ENCODE measurements at regions not wholly inside any gene's neighbourhood (a gene's known extent, or its start where the extent isn't known, plus 50 kb on each side); places are given as distances from the start of the nearest gene placed in this dataset.

DNA sequence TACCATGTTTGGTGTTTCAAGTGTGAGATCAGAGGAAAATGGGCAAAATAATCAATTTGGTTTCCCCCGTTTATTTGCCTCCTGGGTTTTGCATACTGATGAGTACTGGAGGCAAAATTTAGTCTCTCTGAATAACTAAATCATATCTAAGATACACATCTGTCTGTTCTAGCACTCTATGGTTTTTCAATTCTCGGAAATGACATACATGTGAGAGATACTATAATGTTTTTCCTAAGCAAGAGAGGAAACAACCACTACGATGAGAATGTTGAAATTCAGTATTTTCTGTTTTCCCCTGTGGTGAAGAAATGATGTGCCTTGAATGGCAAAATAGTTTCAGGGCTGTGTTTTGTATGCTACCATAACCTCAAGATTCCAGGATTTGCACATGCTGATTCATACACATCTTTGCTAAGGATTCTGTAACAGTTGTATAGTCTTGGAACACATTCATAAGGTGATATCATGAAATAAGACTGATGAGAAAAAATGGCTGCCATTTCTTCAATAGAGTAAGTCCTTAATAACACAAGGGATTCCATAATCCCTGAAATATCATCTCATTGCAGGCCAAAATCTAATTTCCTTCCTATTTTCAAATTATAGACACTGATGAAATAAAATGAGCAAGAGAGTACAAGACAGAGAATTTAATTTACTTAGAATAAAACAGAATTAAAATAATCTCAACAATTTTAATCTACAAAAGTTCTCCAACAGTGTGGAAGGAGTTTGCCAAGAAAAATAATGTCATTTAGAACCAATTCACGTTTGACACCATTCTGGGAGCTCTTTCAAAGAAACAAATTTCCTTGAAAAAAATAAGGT is 316.6 kb downstream of the FIGN start:
- H3K27ac ChIP-seq: no peak overlapping the region
- TF ChIP-seq, protein P1, sequence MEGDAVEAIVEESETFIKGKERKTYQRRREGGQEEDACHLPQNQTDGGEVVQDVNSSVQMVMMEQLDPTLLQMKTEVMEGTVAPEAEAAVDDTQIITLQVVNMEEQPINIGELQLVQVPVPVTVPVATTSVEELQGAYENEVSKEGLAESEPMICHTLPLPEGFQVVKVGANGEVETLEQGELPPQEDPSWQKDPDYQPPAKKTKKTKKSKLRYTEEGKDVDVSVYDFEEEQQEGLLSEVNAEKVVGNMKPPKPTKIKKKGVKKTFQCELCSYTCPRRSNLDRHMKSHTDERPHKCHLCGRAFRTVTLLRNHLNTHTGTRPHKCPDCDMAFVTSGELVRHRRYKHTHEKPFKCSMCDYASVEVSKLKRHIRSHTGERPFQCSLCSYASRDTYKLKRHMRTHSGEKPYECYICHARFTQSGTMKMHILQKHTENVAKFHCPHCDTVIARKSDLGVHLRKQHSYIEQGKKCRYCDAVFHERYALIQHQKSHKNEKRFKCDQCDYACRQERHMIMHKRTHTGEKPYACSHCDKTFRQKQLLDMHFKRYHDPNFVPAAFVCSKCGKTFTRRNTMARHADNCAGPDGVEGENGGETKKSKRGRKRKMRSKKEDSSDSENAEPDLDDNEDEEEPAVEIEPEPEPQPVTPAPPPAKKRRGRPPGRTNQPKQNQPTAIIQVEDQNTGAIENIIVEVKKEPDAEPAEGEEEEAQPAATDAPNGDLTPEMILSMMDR (IDR thresholded peaks at IDR 0.05 in 4 of 5, conservative IDR thresholded peaks at IDR 0.05 in 1 of 5): no peak
- TF ChIP-seq POLR2A (IDR thresholded peaks at IDR 0.05): no peak
- intact Hi-C loops (cut with DNase I; ENCODE audit: low total_unique reads): no loop called here
- ATAC-seq: no peak
- no peak for DNase-seq
- no peaks in the 10 kb centered on the region for H3K4me1 ChIP-seq
- no peaks in the 10 kb centered on the region for H3K9me3 ChIP-seq
- no peaks in the 10 kb centered on the region for H3K36me3 ChIP-seq
- H3K4me3 ChIP-seq: no peak overlapping the region
- no peaks in the 10 kb centered on the region for H3K27me3 ChIP-seq
- in situ Hi-C loops (cut with MboI; ENCODE audit: low sequenced_read_pairs in 4 of 4): no loop called here

- TF ChIP-seq, protein P1 (IDR thresholded peaks at IDR 0.05 in 4 of 5, conservative IDR thresholded peaks at IDR 0.05 in 1 of 5): no peak
- TF ChIP-seq POLR2A (IDR thresholded peaks at IDR 0.05): no peak
- intact Hi-C loops (cut with DNase I; ENCODE audit: low total_unique reads): no loop called here
- ATAC-seq (no peak), DNase-seq (no peak)
- in situ Hi-C loops (cut with MboI; ENCODE audit: low sequenced_read_pairs in 4 of 4): no loop called here
- Histone ChIP-seq H3K36me3 (no peaks in the 10 kb centered on the region), H3K27ac (no peak overlapping the region), H3K27me3 (no peaks in the 10 kb centered on the region), H3K4me3 (no peak overlapping the region), H3K4me1 (no peaks in the 10 kb centered on the region), H3K9me3 (no peaks in the 10 kb centered on the region)
Measured at GRCh38 chr2:163417596-163418337, 318.0 kb downstream of the FIGN start.

GRCh38 chr2:163414121-163414520 is 321.7 kb downstream of the FIGN start:
- intact Hi-C loops (cut with DNase I; ENCODE audit: low total_unique reads): no loop called here
- no peaks in the 10 kb centered on the region for H3K4me1 ChIP-seq
- DNase-seq (no peak), ATAC-seq (no peak)
- in situ Hi-C loops (cut with MboI; ENCODE audit: low sequenced_read_pairs in 4 of 4): no loop called here
- no peak overlapping the region for H3K4me3 ChIP-seq
- H3K27me3 ChIP-seq: no peaks in the 10 kb centered on the region
- H3K27ac ChIP-seq: no peak overlapping the region
- no peaks in the 10 kb centered on the region for H3K9me3 ChIP-seq
- H3K36me3 ChIP-seq: no peaks in the 10 kb centered on the region
- TF ChIP-seq POLR2A (IDR thresholded peaks at IDR 0.05): no peak
- TF ChIP-seq, protein P1 (IDR thresholded peaks at IDR 0.05 in 4 of 5, conservative IDR thresholded peaks at IDR 0.05 in 1 of 5): no peak

GRCh38 chr2:163407296-163407695 is 328.5 kb downstream of the FIGN start:
- intact Hi-C loops (cut with DNase I; ENCODE audit: low total_unique reads): no loop called here
- H3K9me3 ChIP-seq: no peaks in the 10 kb centered on the region

More at GRCh38 chr2:163407296-163407695, 328.5 kb downstream of the FIGN start:
- Histone ChIP-seq H3K27ac (no peak overlapping the region), H3K27me3 (no peaks in the 10 kb centered on the region), H3K4me1 (no peaks in the 10 kb centered on the region), H3K36me3 (no peaks in the 10 kb centered on the region), H3K4me3 (no peak overlapping the region)
- ATAC-seq (no peak), DNase-seq (no peak)
- in situ Hi-C loops (cut with MboI; ENCODE audit: low sequenced_read_pairs in 4 of 4): no loop called here
- TF ChIP-seq, protein P1 (IDR thresholded peaks at IDR 0.05 in 4 of 5, conservative IDR thresholded peaks at IDR 0.05 in 1 of 5): no peak
- TF ChIP-seq POLR2A (IDR thresholded peaks at IDR 0.05): no peak
